LNCAP (cell line): ENCODE measurements at regions not wholly inside any gene's neighbourhood (a gene's known extent, or its start where the extent isn't known, plus 50 kb on each side); places are given as distances from the start of the nearest gene placed in this dataset.

Source experiments
- CTCF ChIP-seq: fragments of 450-650 bp; IDR thresholded peaks from 2 replicates; pipeline ENCODE4 v1.5.1; 2017; ENCODE audit warnings: mild to moderate bottlenecking

GRCh38 chr4:131113704-131114103, 2017.8 kb downstream of the C4orf33 start:
- no peak for TF ChIP-seq CTCF

GRCh38 chr4:131119661-131120060, 2023.7 kb downstream of the C4orf33 start:
- no peak for TF ChIP-seq CTCF

GRCh38 chr4:131137196-131137595, 2011.9 kb upstream of the PCDH10 start:
- no peak for TF ChIP-seq CTCF

- TF ChIP-seq CTCF, result no peak
Measured at GRCh38 chr4:131159261-131159660, 1989.8 kb upstream of the PCDH10 start.

GRCh38 chr4:131192318-131192717, 1956.8 kb upstream of the PCDH10 start:
- no peak for TF ChIP-seq CTCF

GRCh38 chr4:131207589-131207988, 1941.5 kb upstream of the PCDH10 start:
- TF ChIP-seq CTCF, result no peak

GRCh38 chr4:131248314-131248713, 1900.8 kb upstream of the PCDH10 start:
- no peak for TF ChIP-seq CTCF

- TF ChIP-seq CTCF, result no peak
Measured at GRCh38 chr4:131251321-131251720, 1897.8 kb upstream of the PCDH10 start.
